Nephron progenitor cell (in vitro differentiated cells): ENCODE measurements at regions not wholly inside any gene's neighbourhood (a gene's known extent, or its start where the extent isn't known, plus 50 kb on each side); places are given as distances from the start of the nearest gene placed in this dataset.

Experiments
- DNase-seq: peaks from one replicate; pipeline ENCODE4 v3.0.0; 2021
- H3K27ac Mint-ChIP-seq: 2 replicates; pipeline ENCODE4 v1.8.0; 2021; ENCODE audit warnings: mild to moderate bottlenecking, moderate library complexity, mixed read lengths
- H3K27me3 Mint-ChIP-seq: 2 replicates; pipeline ENCODE4 v1.8.0; 2021; ENCODE audit warnings: mild to moderate bottlenecking, low read depth, mixed read lengths; ENCODE audit not compliant: poor library complexity
- H3K36me3 Mint-ChIP-seq: 2 replicates; pipeline ENCODE4 v1.8.0; 2021; ENCODE audit warnings: low read depth, mixed read lengths
- H3K4me1 Mint-ChIP-seq: 2 replicates; pipeline ENCODE4 v1.8.0; 2021; ENCODE audit warnings: mixed read lengths
- H3K4me3 Mint-ChIP-seq: 2 replicates; pipeline ENCODE4 v1.8.0; 2021; ENCODE audit warnings: mild to moderate bottlenecking, moderate library complexity, mixed read lengths
- H3K9me3 Mint-ChIP-seq: 2 replicates; pipeline ENCODE4 v1.8.0; 2021; ENCODE audit warnings: mild to moderate bottlenecking, moderate library complexity, mixed read lengths
- CTCF ChIP-seq: fragments of 200-600 bp; sonication (generic); IDR thresholded peaks from 2 replicates; pipeline ENCODE4 v1.5.0; 2021; ENCODE audit warnings: antibody characterized with exemption

- no peak overlapping the region for H3K4me3 Mint-ChIP-seq
- H3K36me3 Mint-ChIP-seq = no peaks in the 10 kb centered on the region
- H3K9me3 Mint-ChIP-seq = no peaks in the 10 kb centered on the region
- H3K4me1 Mint-ChIP-seq = no peaks in the 10 kb centered on the region
- H3K27ac Mint-ChIP-seq = no peak overlapping the region
- no peak for TF ChIP-seq CTCF
- DNase-seq = no peak
- H3K27me3 Mint-ChIP-seq = no peaks in the 10 kb centered on the region
These were observed 81.9 kb downstream of the SUCNR1 start for GRCh38 chr3:151955356-151955755.

GRCh38 chr3:151960961-151961580, 87.6 kb downstream of the SUCNR1 start:
- TF ChIP-seq CTCF = no peak
- H3K27ac Mint-ChIP-seq = no peak overlapping the region
- H3K4me1 Mint-ChIP-seq = no peaks in the 10 kb centered on the region
- H3K9me3 Mint-ChIP-seq = peaks cover 7% of the 10 kb centered on the region
- no peak for DNase-seq
- no peaks in the 10 kb centered on the region for H3K27me3 Mint-ChIP-seq
- no peaks in the 10 kb centered on the region for H3K36me3 Mint-ChIP-seq
- no peak overlapping the region for H3K4me3 Mint-ChIP-seq

GRCh38 chr3:151962352-151962751, 88.9 kb downstream of the SUCNR1 start:
- Mint-ChIP-seq H3K9me3 (peaks cover 15% of the 10 kb centered on the region), H3K36me3 (no peaks in the 10 kb centered on the region)

GRCh38 chr3:151962912-151963311, 89.5 kb downstream of the SUCNR1 start:
- H3K36me3 Mint-ChIP-seq = no peaks in the 10 kb centered on the region
- no peaks in the 10 kb centered on the region for H3K4me1 Mint-ChIP-seq
- DNase-seq = no peak
- H3K9me3 Mint-ChIP-seq = peaks cover 19% of the 10 kb centered on the region
- no peaks in the 10 kb centered on the region for H3K27me3 Mint-ChIP-seq
- no peak for TF ChIP-seq CTCF
- H3K27ac Mint-ChIP-seq = no peak overlapping the region
- H3K4me3 Mint-ChIP-seq = no peak overlapping the region

More at GRCh38 chr3:151962352-151962751, 88.9 kb downstream of the SUCNR1 start:
- Mint-ChIP-seq H3K4me1 (no peaks in the 10 kb centered on the region), H3K27me3 (no peaks in the 10 kb centered on the region), H3K27ac (no peak overlapping the region), H3K4me3 (no peak overlapping the region)
- TF ChIP-seq CTCF = no peak
- no peak for DNase-seq

- H3K4me3 Mint-ChIP-seq = no peak overlapping the region
- DNase-seq = no peak
- no peaks in the 10 kb centered on the region for H3K4me1 Mint-ChIP-seq
- H3K27ac Mint-ChIP-seq = no peak overlapping the region
- H3K9me3 Mint-ChIP-seq = peaks cover 24% of the 10 kb centered on the region
- H3K36me3 Mint-ChIP-seq = no peaks in the 10 kb centered on the region
- no peaks in the 10 kb centered on the region for H3K27me3 Mint-ChIP-seq
- no peak for TF ChIP-seq CTCF
These were observed 91.3 kb downstream of the SUCNR1 start for GRCh38 chr3:151964743-151965142.

GRCh38 chr3:151969026-151969642, 95.7 kb downstream of the SUCNR1 start:
- no peaks in the 10 kb centered on the region for H3K36me3 Mint-ChIP-seq
- no peaks in the 10 kb centered on the region for H3K27me3 Mint-ChIP-seq
- DNase-seq = no peak
- H3K4me3 Mint-ChIP-seq = no peak overlapping the region
- peaks cover 24% of the 10 kb centered on the region for H3K9me3 Mint-ChIP-seq
- no peak for TF ChIP-seq CTCF
- no peak overlapping the region for H3K27ac Mint-ChIP-seq
- no peaks in the 10 kb centered on the region for H3K4me1 Mint-ChIP-seq
